HCT116 (cell line): ENCODE measurements at regions not wholly inside any gene's neighbourhood (a gene's known extent, or its start where the extent isn't known, plus 50 kb on each side); places are given as distances from the start of the nearest gene placed in this dataset.

Experiments
- ATAC-seq: fragments of 200-7000 bp; cut with Tn5 transposase; 2 replicates; pipeline ENCODE4 v1.9.1; 2020; ENCODE audit warnings: mild to moderate bottlenecking, moderate library complexity
- BruUV-seq: library from RNA; stranded (reverse); fragments of 400-500 nt; replicated peaks from 2 replicates; lab custom pipeline; 2021; lab: Mats Ljungman, UMichigan
- CTCF ChIA-PET: fragments of 300-600 bp; sonication (Branson Sonifier 250); formaldehyde crosslinking; loops from one replicate; lab custom pipeline; 2021; ENCODE audit warnings: antibody characterized with exemption; lab: Charles Lee
- POLR2A ChIA-PET: fragments of 300-600, 350-600 bp; sonication (Branson Sonifier 250); formaldehyde crosslinking; loops from one replicate; lab custom pipeline; 2021; ENCODE audit warnings: antibody characterized with exemption; lab: Charles Lee
- RAD21 ChIA-PET, 2 experiments: fragments of 300-600 bp; sonication (Branson Sonifier 250); formaldehyde crosslinking; loops; one replicate each; lab custom pipeline; 2023; ENCODE audit warnings: low total read pairs in 2 of 2; ENCODE audit not compliant: uncharacterized antibody in 2 of 2, unreplicated experiment in 2 of 2, low non-redundant PET in 1 of 2; lab: Charles Lee
- DNase-seq: peaks from one replicate; pipeline ENCODE4 v3.0.0-alpha.2; 2010; ENCODE audit warnings: low read depth, low spot score
- H2AFZ ChIP-seq: fragments of 200-600 bp; shearing (Covaris generic), sonication (generic); 2 replicates; pipeline ENCODE4 v1.6.1; 2017; ENCODE audit warnings: low read depth, mixed run types, mixed read lengths, antibody characterized with exemption, low read length; ENCODE audit not compliant: poor library complexity, severe bottlenecking
- H3K27ac ChIP-seq: 2 replicates; pipeline ENCODE4 v1.5.1; 2012; ENCODE audit warnings: low read depth, low read length
- H3K27me3 ChIP-seq: fragments of 200-600 bp; sonication (generic); 2 replicates; pipeline ENCODE4 v1.6.1; 2016; ENCODE audit warnings: mixed run types, low read length, mixed read lengths; ENCODE audit not compliant: insufficient read depth
- H3K36me3 ChIP-seq, 2 experiments: fragments of 200-500 bp in 1 of 2; fragments of 200-600 bp in 1 of 2; sonication (Bioruptor generic) in 1 of 2; sonication (generic) in 1 of 2; 2 replicates each; pipeline versions ENCODE4 v1.5.1 to v1.6.1; 2014 to 2016; ENCODE audit warnings: low read length in 2 of 2, inconsistent platforms in 1 of 2, mixed read lengths in 1 of 2, mixed run types in 1 of 2; ENCODE audit not compliant: insufficient read depth in 2 of 2, control insufficient read depth in 1 of 2
- H3K4me1 ChIP-seq, 2 experiments: fragments of 200-600 bp in 1 of 2; sonication (generic) in 1 of 2; 2 replicates each; pipeline versions ENCODE4 v1.5.1 to v1.6.1; 2012 to 2017; ENCODE audit warnings: low read length in 2 of 2, inconsistent platforms in 1 of 2, mild to moderate bottlenecking in 1 of 2, mixed read lengths in 1 of 2, mixed run types in 1 of 2, moderate library complexity in 1 of 2; ENCODE audit not compliant: insufficient read depth in 2 of 2, control insufficient read depth in 1 of 2
- H3K4me2 ChIP-seq: fragments of 200-600 bp; sonication (generic); 2 replicates; pipeline ENCODE4 v1.6.1; 2017; ENCODE audit warnings: mixed run types, low read length, mixed read lengths
- H3K4me3 ChIP-seq, 2 experiments: fragments of 200-600 bp in 1 of 2; sonication (generic) in 1 of 2; replicated peaks in 1 of 2; 2 replicates each; pipeline ENCODE4 v1.5.1; 2011 to 2016; ENCODE audit warnings: low read length in 2 of 2, control low read depth in 1 of 2, low read depth in 1 of 2, mild to moderate bottlenecking in 1 of 2, mixed read lengths in 1 of 2, mixed run types in 1 of 2
- H3K79me2 ChIP-seq: fragments of 200-600 bp; sonication (generic); 2 replicates; pipeline ENCODE4 v1.6.1; 2017; ENCODE audit warnings: mild to moderate bottlenecking, mixed run types, low read length, moderate library complexity, mixed read lengths; ENCODE audit not compliant: insufficient read depth
- H3K9ac ChIP-seq: fragments of 200-600 bp; sonication (generic); 2 replicates; pipeline ENCODE4 v1.6.1; 2016; ENCODE audit warnings: low read length, mixed read lengths
- H3K9me2 ChIP-seq: fragments of 200-600 bp; sonication (generic), shearing (Covaris generic); 2 replicates; pipeline ENCODE4 v1.6.1; 2017; ENCODE audit warnings: mixed run types, mild to moderate bottlenecking, moderate library complexity; ENCODE audit not compliant: insufficient read depth
- H3K9me3 ChIP-seq, 2 experiments: fragments of 200-500 bp in 1 of 2; fragments of 200-600 bp in 1 of 2; sonication (Bioruptor generic) in 1 of 2; sonication (generic) in 1 of 2; 2 replicates each; pipeline ENCODE4 v1.6.1; 2014 to 2017; ENCODE audit warnings: low read length in 2 of 2, mixed read lengths in 2 of 2, inconsistent platforms in 1 of 2, low read depth in 1 of 2, mild to moderate bottlenecking in 1 of 2, mixed run types in 1 of 2, moderate library complexity in 1 of 2; ENCODE audit not compliant: control insufficient read depth in 1 of 2, insufficient read depth in 1 of 2
- H4K20me1 ChIP-seq: fragments of 200-600 bp; sonication (generic), shearing (Covaris generic); 2 replicates; pipeline ENCODE4 v1.6.1; 2017; ENCODE audit warnings: mixed run types, mild to moderate bottlenecking, moderate library complexity; ENCODE audit not compliant: insufficient read depth
- ATF3 ChIP-seq: IDR thresholded peaks from 2 replicates; pipeline ENCODE4 v1.6.1; 2012
- CEBPB ChIP-seq: IDR thresholded peaks from 2 replicates; pipeline ENCODE4 v1.6.1; 2012; ENCODE audit warnings: low read depth
- CTCF ChIP-seq, 3 experiments: fragments of 200-600 bp in 1 of 3; sonication (generic) in 1 of 3; IDR thresholded peaks in 2 of 3; conservative IDR thresholded peaks in 1 of 3; 2 replicates each; pipeline ENCODE4 v1.5.1; 2012 to 2017; ENCODE audit warnings: low read depth in 2 of 3, low read length in 2 of 3, antibody characterized with exemption in 1 of 3, borderline replicate concordance in 1 of 3, control low read depth in 1 of 3, mild to moderate bottlenecking in 1 of 3, mixed read lengths in 1 of 3, mixed run types in 1 of 3, moderate library complexity in 1 of 3; ENCODE audit not compliant: insufficient read depth in 1 of 3
- EGR1 ChIP-seq: IDR thresholded peaks from 2 replicates; pipeline ENCODE4 v1.6.1; 2012; ENCODE audit warnings: low read depth
- EZH2 ChIP-seq: fragments of 200-600 bp; sonication (generic); IDR thresholded peaks from 2 replicates; pipeline ENCODE4 v1.6.1; 2017; ENCODE audit warnings: antibody characterized with exemption, mixed run types
- EZH2phosphoT487 ChIP-seq: fragments of 200-600 bp; IDR thresholded peaks from 2 replicates; pipeline ENCODE4 v1.6.1; 2018; ENCODE audit warnings: antibody characterized with exemption, borderline replicate concordance
- FOSL1 ChIP-seq: IDR thresholded peaks from 2 replicates; pipeline ENCODE4 v1.6.1; 2012; ENCODE audit warnings: low read depth
- JUND ChIP-seq: IDR thresholded peaks from 2 replicates; pipeline ENCODE4 v1.6.1; 2012
- MAX ChIP-seq: IDR thresholded peaks from 2 replicates; pipeline ENCODE4 v1.6.1; 2012
- POLR2AphosphoS5 ChIP-seq: IDR thresholded peaks from 2 replicates; pipeline ENCODE4 v1.6.1; 2011; ENCODE audit warnings: mild to moderate bottlenecking, low read depth, low read length, moderate library complexity
- RAD21 ChIP-seq: IDR thresholded peaks from 2 replicates; pipeline ENCODE4 v1.6.1; 2012; ENCODE audit warnings: low read depth, mild to moderate bottlenecking
- SIN3A ChIP-seq: IDR thresholded peaks from 2 replicates; pipeline ENCODE4 v1.6.1; 2012; ENCODE audit warnings: low read depth
- SP1 ChIP-seq: IDR thresholded peaks from 2 replicates; pipeline ENCODE4 v1.6.1; 2012; ENCODE audit warnings: low read depth
- SRF ChIP-seq: IDR thresholded peaks from 2 replicates; pipeline ENCODE4 v1.6.1; 2012; ENCODE audit warnings: low read depth
- TCF7L2 ChIP-seq: IDR thresholded peaks from 2 replicates; pipeline ENCODE4 v1.7.0; 2011; ENCODE audit warnings: borderline replicate concordance, inconsistent platforms; ENCODE audit not compliant: insufficient read depth, insufficient read length; ENCODE audit errors: extremely low read depth
- ZBTB33 ChIP-seq: IDR thresholded peaks from 2 replicates; pipeline ENCODE4 v1.6.1; 2011; ENCODE audit warnings: mild to moderate bottlenecking, low read length, moderate library complexity; ENCODE audit not compliant: insufficient replicate concordance; ENCODE audit errors: extremely low read depth
- ZFX ChIP-seq: fragments of 450-650 bp; IDR thresholded peaks from 2 replicates; pipeline ENCODE4 v1.6.1; 2017
- ZNF274 ChIP-seq: fragments of 200-500 bp; sonication (Bioruptor generic); IDR thresholded peaks from 2 replicates; pipeline ENCODE4 v1.6.1; 2014; ENCODE audit warnings: mild to moderate bottlenecking, low read depth, low read length, inconsistent platforms
- intact Hi-C: fragments of 100-400 bp; cut with micrococcal nuclease; formaldehyde crosslinking; loops from 2 replicates; pipeline ENCODE4 v1.10.0; 2022

GRCh38 chr3:87478716-87479115, 202.3 kb upstream of the POU1F1 start:
- BruUV-seq = no TSS peak

GRCh38 chr3:87473944-87474343, 197.6 kb upstream of the POU1F1 start:
- Histone ChIP-seq H3K27ac (no peak overlapping the region), H3K9me3 (no peaks in the 10 kb centered on the region), H3K4me2 (no peak overlapping the region), H3K9me2 (no peaks in the 10 kb centered on the region), H3K36me3 (no peaks in the 10 kb centered on the region), H3K4me3 (no peak overlapping the region), H3K27me3 (no peaks in the 10 kb centered on the region), H3K79me2 (no peaks in the 10 kb centered on the region), H3K9ac (no peak overlapping the region), H2AFZ (no peak overlapping the region), H3K4me1 (no peaks in the 10 kb centered on the region), H4K20me1 (no peaks in the 10 kb centered on the region)
- ChIA-PET CTCF (no interaction called here), RAD21 (no interaction called here), POLR2A (no interaction called here)
- no peak for ATAC-seq
- no peak for DNase-seq
- no TSS peak for BruUV-seq
- intact Hi-C loops = no loop called here
- TF ChIP-seq ZBTB33 (no peak), MAX (no peak), EZH2 (no peak), ZNF274 (no peak), EZH2phosphoT487 (no peak), SP1 (no peak), CEBPB (no peak), TCF7L2 (no peak), POLR2AphosphoS5 (no peak), ATF3 (no peak), EGR1 (no peak), JUND (no peak), ZFX (no peak), RAD21 (no peak), FOSL1 (no peak), CTCF (IDR thresholded peaks at IDR 0.05 in 2 of 3, conservative IDR thresholded peaks at IDR 0.05 in 1 of 3; ENCODE audit: borderline replicate concordance in 1 of 3, insufficient read depth in 1 of 3, low read depth in 2 of 3, low read length in 2 of 3) (no peak), SIN3A (no peak), SRF (no peak)

More at GRCh38 chr3:87478716-87479115, 202.3 kb upstream of the POU1F1 start:
- Histone ChIP-seq H3K9ac (no peak overlapping the region), H3K4me1 (no peaks in the 10 kb centered on the region), H3K79me2 (no peaks in the 10 kb centered on the region), H2AFZ (no peak overlapping the region), H4K20me1 (no peaks in the 10 kb centered on the region), H3K4me2 (no peak overlapping the region), H3K9me3 (no peaks in the 10 kb centered on the region), H3K4me3 (no peak overlapping the region), H3K27me3 (no peaks in the 10 kb centered on the region), H3K9me2 (no peaks in the 10 kb centered on the region), H3K27ac (no peak overlapping the region), H3K36me3 (no peaks in the 10 kb centered on the region)
- CTCF ChIA-PET = no interaction called here
- DNase-seq (no peak), ATAC-seq (no peak)
- TF ChIP-seq SP1 (no peak), TCF7L2 (no peak)
- POLR2A ChIA-PET = no interaction called here
- intact Hi-C loops = no loop called here
- RAD21 ChIA-PET = no interaction called here
